Activated T-cell treated with anti-CD3 and anti-CD28 coated beads, Interleukin-2, amount 50 U/mL, for 48 hours (primary cell): ENCODE measurements at regions not wholly inside any gene's neighbourhood (a gene's known extent, or its start where the extent isn't known, plus 50 kb on each side); places are given as distances from the start of the nearest gene placed in this dataset.
A peak's percentile ranks its signal among the peaks of the same experiment; 100 is the strongest.

ENCODE experiments used
- DNase-seq, 2 experiments: peaks; one replicate each; pipeline ENCODE4 v3.0.0-alpha.2; 2020

DNA sequence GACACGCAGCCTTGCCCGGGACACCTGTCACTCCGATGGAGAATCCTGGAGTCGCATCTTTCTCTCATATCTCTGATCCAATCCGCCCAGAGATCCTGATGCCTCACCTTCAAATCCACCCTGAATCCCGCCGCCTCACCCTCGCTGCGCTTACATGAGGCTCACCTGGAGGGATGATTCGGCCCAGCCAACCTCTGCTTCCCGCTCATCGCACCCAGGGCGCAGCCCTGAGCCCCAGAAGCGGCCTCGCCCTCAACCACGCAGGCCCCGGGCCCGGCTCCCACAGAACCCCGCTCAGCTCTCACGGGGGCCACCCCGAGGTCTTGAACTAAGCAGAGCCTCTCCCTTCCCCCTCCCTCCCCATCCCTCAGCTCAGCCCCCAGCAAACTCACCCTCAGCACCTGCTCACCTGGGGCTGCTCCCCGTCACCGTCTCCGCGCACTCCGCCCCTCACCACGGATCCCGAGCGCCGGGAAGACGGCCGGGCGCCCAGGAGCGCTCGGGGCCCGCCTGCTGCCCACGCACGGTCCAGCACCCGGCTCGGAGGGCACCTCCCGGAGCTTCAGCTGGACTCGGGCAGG is 160.0 kb downstream of the NDUFA10 start:
- no peak for DNase-seq

DNA sequence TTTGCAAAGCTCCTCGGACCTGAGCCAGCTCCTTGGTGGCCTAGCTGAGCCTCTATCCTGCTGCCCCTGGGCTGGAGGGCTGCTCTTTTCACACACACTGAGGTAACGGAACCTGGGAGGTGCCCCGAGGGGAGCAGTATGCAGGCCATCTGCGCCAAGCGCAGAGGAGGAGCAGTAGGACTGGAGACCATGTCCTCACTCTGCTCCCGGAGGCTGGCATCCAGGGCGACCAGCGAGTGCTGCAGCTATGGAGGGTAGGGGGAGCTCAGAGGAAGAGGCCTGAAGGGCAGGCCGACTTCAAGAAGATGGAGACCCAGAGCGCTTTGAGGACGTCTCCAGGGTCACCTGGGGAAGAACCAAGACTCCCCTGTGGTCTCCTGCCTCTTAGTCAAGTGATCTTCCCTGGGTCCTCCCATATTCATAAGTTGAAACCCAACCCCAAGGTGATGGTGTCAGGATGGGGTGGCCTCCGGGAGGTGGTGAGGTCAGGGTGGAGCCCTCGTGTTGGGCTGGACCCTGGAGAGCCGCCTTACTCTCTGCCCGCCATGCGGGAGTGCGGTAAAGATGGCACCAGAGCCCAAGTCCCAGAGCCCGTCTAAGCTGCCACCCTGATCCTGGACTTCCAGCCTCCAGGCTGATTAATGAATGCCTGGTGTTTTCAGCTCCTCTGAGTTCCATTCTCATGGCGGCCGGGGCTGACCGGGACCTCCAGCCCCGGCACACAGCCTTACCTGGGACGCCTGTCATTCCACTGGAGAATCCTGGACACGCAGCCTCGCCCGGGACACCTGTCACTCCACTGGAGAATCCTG is 160.7 kb downstream of the NDUFA10 start:
- no peak for DNase-seq

DNA sequence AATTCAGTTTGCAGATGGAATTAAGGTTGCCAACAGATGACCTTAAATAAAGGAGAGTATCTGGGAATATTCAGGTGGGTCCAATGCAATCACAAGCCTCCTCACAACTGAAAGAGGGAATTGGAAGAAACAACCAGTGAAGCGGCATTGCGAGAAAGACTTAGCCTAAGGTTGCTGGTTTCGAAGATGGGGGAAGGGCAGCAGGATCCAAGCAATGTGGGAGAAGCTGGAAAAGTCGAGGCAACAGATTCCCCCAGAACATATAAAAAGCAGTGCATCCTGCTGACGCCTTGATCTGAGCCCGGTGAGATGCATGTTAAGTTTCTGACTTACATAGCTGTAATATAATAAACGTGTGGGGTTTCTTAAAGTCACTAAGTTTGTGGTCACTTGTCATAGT is 162.5 kb downstream of the NDUFA10 start:
- DNase-seq = no peak

DNA sequence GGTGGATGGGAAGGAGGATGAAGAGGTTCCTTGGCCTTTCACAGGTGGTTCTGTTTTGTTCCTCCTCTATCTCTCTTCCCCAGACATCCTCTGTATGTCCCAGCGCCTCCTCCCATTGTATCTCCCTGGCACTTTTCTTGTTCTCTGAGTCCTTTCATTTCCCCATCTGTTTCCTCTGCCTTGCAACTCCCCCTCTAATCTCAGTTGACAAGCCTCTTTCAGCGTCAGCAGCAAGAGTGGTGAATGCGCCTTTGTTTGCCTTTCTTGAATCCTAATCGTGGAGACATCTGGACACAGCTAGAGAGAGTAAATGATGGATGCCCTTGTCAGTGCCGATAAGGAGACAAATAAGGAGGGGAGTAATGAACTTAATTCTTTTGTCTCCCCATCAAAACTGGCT is 167.0 kb downstream of the NDUFA10 start:
- no peak for DNase-seq

DNA sequence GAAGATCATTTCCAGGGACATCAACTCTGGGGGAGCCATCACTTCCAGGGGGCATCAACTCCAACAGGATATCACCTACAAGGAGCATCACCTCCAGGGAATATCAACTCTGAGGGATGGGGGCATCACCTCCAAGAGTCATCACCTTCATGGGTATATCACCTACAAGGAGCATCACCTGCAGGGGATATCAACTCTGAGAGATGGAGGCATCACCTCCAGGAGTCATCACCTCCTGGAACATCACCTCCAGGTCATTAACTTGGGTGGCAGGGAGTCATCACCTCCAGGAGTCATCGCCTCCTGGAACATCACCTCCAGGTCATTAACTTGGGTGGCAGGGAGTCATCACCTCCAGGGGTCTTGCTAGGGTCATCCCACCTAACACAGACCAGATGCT is 167.6 kb downstream of the NDUFA10 start:
- no peak for DNase-seq

DNA sequence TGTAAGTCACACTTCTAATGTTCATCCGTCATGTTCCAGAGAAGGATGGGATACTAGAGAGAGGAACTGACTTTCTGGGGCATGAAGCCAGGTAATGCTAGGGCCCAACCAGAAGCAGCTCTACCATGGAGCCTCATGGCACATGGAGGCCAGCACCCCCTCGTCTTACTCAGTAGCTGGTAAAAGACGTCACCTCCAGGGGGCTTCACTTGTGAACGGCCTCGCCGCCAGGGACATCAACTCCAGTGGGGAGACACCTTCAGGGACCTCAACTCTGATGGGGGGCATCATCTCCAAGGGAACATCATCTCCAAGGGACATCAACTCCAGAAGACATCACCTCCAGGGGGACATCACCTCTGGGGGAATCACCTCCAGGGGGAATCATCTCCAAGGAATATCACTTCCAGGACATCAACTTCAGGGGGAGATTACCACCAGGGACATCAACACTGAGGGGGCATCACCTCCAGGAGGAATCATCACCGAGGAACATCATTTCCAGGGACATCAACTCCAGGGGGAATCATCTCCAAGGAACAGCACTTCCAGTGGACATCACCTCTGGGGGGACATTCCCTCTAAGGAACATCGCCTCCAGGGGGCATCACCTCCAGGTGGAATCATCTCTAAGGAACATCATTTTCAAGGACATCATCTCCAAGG is 168.4 kb downstream of the NDUFA10 start:
- no peak for DNase-seq

DNA sequence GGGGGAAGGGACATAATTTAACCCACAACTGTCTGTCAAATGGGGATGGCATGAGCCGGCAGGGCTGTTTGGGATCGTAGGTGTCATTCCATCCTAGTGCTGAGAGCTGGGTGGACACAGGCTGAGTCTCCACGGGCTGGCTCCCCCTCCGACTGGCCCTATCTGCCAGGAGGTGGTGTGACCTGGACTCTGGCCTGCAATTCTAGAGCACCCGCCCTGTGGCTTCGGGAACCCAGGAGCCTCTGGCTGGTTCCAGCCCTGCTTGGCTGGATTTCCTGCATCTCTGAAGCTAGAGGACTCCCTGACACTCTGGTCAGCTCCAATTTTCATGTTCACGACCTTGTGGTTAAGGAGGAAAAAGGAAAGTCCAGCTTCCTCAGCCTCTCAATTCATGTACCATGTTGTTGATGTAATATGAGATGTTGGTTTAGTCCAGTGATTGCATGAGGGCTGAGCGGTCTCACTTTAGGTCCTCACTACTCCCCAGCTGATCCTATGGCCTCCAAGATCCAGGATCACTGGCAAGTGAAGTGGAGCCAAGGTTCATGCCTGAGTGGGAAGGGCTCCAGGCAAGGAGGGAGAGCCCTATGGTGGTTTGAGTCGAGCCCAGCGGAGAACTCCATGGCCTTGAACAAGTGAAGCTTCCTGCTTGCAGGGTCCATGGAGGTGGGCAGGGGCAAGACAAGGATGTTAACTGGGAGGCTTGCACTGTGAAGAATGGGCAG is 169.1 kb downstream of the NDUFA10 start:
- no peak for DNase-seq

DNA sequence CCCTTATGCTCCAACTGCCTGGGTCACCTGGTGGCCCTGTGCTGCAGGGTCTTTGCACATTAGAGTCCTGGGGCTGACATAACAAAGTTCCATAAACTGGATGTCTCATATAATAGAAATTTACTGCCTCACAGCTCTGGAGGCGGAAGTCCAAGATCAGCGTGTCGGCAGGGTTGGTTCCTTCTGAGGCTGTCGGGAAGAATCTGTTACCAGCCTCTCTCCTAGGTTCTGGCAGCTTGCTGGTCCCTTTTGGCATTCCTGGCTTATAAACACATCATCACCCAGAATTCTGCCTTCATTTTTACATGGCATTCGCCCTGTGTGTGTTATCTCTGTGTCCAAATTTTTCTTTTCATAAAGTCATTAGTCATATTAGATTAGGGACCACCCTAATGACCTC is 170.5 kb downstream of the NDUFA10 start:
- DNase-seq = no peak

DNA sequence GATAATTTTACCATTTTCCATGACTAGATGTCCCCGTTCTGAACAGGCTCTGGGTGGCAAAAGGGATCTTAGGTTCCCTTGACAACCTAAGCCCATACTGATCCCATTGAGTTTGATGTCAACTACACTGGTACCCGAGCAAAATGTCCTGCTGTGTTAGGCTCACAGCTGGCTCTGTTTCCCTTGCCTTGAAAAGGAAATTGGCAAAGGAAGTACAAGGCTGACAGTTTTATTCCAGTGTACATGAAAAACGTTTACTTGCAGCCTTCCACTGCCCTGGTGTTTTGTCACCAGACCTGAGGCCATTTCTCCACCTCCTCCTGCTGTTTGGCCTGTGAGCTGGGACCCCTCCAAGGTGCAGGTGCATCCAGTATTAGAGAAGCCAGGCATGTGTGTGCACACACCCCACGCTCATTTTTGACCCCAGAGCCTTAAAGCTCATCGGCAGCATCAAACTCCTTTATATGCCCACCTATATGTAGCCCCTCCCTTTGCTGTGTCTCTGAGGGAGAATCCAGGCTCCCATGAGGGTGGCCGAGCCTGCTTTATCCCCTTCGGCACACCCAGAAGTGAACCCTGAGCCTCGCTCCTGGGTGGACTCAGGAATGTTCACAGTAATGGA is 171.3 kb downstream of the NDUFA10 start:
- DNase-seq = no peak

DNA sequence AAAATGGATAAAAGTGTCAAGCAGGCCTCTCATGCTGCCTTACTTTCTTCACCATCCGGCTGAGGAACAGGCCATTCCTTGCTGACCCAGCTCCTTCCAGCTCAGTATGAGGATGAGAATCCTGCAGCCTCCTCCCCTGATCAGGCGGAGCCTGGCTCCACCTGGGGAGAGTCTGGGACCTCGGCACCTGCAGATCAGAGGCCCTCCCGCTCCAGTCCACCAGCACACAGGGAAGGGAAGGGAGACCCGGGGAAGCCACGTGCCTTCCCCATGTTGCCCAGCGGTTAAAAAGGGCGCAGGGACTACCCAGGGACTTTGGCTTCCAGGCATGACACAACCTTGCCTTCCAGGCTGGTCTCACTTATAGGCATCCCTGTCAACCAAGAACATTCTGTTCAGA is 172.0 kb downstream of the NDUFA10 start:
- DNase-seq = no peak

DNA sequence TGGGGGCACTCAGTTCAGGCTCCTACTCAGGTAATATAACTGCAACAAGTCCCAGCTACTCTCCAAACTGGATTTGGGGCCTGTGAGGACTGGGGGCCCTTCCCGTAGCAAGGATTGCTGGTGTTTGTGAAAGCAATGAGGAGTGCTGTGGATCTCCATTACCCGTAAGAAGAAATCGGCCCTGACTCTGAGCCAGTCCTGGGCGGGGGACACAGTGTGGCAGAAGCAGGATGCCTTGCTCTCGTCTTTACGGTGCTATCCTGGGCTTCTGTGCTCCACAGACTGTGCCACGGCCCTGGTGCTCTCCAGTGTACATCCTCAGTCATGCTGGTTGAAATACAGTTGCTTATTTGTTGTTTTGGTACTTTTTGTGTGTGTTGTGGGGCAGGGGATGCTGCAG is 172.9 kb downstream of the NDUFA10 start:
- DNase-seq = no peak

DNA sequence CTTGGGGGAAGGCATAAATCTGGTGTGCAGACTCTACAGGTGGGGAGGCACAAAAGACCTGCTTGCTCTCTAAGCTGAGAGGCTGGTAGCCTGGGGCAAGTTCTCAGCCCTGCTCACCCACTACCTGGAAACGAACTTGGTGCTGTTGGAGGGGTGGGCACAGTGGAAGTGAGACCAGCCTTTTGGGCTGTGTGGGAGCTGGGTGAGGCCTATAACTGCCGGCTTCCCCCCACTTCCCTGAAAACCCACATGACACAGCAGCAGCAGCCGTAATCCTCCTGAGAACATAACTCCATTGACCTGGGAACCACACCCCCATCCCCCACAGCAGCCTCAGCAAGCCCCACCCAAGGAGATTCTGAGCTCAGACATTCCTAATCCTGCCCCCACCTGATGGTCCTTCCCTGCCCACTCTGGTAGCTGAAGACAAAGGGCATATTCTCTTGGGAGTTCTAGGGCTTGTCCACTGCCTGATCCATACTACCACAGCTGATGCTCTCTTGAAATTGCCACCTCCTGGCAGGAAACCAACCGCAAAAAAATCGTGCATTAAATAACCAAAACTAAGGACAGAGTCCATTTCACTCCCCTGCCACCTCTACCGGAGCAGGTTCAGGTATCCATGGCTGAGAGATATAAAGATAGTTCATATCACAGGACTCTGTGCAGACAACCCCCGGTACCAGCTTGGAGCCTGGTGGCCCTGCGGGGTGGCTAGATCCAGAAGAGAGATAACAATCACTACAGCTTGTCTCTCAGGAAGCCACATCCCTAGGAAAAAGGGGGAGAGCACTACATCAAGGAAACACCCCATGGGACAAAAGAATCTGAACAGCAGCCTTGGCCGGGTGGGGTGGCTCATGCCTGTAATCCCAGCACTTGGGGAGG is 178.1 kb downstream of the NDUFA10 start:
- DNase-seq = no peak

DNA sequence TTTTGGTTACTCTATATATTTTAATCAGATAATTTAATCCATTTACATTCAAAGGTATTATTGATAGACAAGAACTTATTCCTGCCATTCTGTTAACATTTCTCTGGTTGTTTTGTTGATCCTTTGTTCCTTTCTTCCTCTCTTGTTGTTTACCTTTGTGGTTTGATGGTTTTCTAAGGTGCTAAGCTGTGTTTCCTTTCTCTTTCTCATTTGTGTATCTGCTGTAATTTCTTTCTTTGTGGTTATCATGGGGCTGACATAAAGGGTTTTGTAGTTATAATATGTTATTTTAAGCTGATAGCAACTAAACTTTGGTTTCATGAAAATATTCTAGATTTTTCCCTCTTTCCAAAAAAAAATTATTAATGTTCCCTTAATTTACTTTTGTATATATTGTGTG is 179.2 kb downstream of the NDUFA10 start:
- no peak for DNase-seq

DNA sequence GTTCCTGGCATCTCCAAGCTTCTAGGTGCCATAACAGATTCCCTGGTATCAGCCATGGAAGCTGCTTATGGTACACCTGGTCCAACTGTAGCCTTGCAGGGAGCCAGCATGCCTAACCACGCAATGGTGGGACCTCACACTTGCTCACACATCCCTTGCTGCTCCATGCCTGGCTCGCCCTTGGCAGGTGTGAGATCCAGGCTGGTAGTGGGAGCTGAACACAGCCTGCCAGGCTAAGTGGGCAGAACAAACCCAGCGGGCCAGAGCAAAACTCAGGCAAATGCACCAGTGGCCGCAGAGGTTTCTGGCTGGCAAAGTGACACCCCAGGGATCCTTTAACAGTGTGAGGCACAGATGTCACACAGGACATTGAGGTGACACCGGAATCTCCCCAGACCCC is 185.8 kb downstream of the NDUFA10 start:
- no peak for DNase-seq

DNA sequence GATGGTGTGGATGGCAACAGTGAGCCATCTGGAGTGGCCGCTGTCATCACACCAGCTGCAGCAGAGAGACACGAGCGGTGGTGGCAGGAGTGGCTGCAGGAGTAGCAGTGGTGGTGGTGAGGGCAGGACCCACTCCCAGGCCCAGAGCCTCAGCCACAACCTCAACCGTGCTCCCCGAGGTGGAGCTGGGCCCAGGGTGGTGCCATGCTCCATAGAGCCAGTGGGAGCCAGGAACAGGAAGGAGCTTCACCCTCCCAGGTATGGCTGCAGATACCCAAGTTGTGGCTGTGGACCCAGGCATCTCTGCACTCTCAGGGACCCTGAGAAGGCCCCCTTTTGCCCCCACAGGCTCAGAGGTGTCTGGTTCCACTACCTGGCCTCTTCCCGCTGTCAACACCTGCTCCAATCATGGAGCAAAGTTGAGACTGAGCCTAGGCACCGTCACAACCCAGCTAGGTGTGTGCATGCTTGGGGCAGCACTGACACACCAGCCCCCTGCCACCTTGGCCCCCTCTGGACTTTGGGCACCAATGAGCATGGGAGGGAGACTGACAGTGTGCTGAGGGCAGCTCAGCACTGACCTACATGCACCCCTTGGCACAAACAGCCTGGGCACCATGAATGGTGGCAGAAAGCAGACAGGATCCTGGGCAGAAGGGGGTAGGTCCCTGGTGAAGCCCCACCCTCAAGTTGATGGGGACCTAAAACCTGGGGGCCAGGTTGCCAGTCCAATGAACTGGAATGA is 188.9 kb downstream of the NDUFA10 start:
- peak in 1 of 2 experiments; percentile 6 for DNase-seq

DNA sequence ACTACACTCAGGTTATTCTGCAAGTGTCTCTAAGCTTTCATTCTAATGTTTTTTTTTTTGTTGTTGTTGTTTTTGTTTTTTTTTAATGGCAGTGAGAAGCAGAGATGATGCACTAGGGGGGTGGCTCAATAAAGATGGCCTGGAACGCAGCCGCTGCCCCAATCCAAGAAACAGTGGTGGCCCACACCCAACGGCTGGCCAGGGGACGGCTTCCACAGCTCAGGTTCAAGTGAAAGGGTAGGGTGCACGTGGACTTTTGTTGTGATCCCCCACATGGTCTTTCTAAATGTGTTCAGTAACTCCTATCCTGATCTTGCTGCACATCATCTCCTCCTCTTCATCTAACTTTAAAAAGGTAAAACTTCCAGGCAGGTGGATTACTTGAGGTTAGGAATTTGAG is 190.1 kb downstream of the NDUFA10 start:
- DNase-seq = no peak

DNA sequence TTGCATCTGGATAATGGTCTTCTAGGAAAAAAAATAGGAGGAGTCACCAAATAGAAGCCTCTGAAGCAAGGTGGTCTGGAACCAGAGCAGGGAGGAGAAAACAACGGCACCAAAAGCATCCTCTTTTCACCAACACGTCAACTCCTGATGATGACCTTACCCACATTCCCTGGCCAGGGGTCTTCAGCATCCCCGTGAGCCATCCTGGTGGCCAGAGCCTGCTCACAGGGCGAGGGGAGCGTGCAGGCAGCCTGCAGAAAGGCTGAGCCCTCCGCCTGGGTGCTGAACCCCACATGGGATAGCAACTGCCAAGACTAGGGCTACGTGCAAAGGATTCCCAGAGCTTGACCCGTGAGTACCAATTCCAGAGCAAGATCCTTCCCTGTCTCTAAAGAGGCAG is 191.0 kb downstream of the NDUFA10 start:
- DNase-seq = no peak

DNA sequence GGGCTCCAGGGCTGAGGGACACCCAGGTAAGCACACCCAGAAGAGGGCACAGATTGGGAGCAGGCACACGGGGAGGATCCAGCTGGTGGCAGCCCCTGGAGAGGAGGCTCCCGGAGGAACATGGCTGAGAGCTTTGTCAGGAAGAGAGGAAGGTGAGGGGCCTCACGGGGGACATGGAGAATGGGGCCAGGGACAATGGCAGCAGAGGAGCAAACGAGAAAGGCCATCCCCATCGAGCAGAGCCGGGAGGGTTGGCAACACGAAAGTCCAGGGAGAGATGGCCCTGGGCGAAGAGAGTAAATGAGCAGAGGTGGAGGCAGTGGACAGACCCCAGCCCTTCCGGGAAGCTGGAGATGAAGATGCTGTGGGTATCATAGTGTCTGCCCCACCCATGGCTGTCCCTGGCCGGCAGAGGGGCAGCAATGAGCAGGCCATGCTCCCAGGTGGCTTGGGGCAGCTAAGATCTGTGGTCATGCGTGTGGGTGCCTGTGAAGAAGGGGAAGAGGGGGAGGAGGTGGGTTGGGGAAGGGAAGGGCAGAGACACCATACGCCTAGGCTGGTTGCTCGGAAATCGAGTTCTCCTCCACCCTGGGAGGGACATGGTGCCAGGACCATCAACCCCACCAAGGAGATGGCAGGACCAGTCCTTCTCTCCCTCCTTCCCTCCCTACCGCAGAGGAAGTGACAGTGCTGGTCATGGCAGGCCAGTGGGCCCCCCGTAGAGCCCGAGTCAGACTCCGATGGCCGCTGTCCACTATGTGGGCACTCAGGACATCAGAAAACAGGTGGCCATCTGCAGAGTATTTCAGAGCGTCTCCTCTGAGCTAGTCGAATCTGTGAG is 191.7 kb downstream of the NDUFA10 start:
- peak in 1 of 2 experiments; percentile 7 for DNase-seq

DNA sequence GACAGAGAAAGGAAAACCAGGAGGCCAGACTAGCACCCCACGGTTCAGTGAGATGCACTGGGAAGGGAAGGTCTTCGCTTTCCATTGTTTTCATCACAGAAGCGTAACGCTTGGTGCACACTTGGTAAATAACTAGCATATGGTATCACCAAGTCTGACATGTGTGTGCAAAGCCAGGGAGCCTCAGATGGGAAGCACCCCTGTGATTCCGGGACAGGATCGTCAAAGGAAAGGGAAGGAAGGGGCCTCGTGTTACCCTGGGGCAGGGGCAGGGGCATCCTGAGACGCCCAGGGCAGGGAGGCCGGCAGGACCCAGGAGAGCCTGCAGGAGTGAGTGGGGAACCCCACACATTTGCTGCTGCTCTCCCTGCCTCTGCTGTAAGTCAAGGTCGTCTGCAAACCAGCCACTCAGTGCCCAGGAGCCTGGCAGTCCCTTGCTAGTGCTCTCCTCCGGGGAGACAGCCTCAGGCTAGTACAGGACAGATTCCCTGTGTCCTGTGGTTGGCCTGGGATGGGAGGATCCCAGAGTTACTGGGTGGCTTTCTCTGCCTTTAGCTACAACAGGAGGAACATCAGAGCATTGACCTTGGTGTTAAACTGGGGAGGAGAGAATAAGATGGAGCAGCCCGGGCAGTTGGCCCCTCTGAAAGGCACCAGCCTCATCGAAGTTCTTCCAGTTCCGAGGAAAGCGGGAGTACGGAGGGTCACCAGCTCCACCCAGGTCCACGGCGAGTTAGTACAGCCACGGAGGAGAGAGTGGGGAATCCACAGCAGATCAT is 192.5 kb downstream of the NDUFA10 start:
- DNase-seq = peak in 1 of 2 experiments; percentile 9
